ENCODE measurements at regions not wholly inside any gene's neighbourhood (a gene's known extent, or its start where the extent isn't known, plus 50 kb on each side); places are given as distances from the start of the nearest gene placed in this dataset.

GRCh38 chr18:44497757-44498490 lies 182.8 kb upstream of the SETBP1 start:
- no peak overlapping the region for H3K27ac ChIP-seq
- TF ChIP-seq, protein P1, sequence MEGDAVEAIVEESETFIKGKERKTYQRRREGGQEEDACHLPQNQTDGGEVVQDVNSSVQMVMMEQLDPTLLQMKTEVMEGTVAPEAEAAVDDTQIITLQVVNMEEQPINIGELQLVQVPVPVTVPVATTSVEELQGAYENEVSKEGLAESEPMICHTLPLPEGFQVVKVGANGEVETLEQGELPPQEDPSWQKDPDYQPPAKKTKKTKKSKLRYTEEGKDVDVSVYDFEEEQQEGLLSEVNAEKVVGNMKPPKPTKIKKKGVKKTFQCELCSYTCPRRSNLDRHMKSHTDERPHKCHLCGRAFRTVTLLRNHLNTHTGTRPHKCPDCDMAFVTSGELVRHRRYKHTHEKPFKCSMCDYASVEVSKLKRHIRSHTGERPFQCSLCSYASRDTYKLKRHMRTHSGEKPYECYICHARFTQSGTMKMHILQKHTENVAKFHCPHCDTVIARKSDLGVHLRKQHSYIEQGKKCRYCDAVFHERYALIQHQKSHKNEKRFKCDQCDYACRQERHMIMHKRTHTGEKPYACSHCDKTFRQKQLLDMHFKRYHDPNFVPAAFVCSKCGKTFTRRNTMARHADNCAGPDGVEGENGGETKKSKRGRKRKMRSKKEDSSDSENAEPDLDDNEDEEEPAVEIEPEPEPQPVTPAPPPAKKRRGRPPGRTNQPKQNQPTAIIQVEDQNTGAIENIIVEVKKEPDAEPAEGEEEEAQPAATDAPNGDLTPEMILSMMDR (IDR thresholded peaks at IDR 0.05): no peak
- intact Hi-C loops (cut with DNase I): no loop called here
- H3K27me3 ChIP-seq: no peaks in the 10 kb centered on the region
- DNase-seq (no peak), ATAC-seq (no peak)
- H3K36me3 ChIP-seq: no peaks in the 10 kb centered on the region
- no peaks in the 10 kb centered on the region for H3K4me1 ChIP-seq
- H3K4me3 ChIP-seq: no peak overlapping the region
- H3K9me3 ChIP-seq: no peaks in the 10 kb centered on the region

GRCh38 chr18:44500808-44501610 lies 179.7 kb upstream of the SETBP1 start:
- intact Hi-C loops (cut with DNase I): no loop called here
- TF ChIP-seq, protein P1 (IDR thresholded peaks at IDR 0.05): no peak
- Histone ChIP-seq H3K27ac (no peak overlapping the region), H3K4me3 (no peak overlapping the region), H3K36me3 (no peaks in the 10 kb centered on the region), H3K9me3 (no peaks in the 10 kb centered on the region), H3K27me3 (no peaks in the 10 kb centered on the region), H3K4me1 (no peaks in the 10 kb centered on the region)
- DNase-seq (no peak), ATAC-seq (no peak)

DNA sequence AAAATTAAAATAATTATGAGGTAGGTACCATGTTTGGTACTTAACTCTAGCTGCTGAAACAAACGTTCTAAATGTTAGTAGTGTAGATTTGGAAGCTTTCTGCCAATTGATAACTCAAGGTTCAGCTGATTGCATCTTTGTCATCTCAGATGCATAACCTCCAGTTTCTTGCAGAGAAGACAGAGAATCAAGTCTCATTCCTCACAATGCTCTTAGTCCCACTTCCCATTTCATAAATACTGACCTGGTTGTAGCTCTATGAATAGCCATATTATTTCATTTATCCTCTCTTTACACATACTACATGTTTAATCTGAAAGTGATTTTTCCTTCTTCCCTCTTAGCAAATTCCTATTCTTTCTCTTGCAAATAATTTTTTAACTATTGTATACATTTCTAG lies 178.5 kb upstream of the SETBP1 start:
- no peaks in the 10 kb centered on the region for H3K9me3 ChIP-seq
- no peaks in the 10 kb centered on the region for H3K36me3 ChIP-seq
- no peaks in the 10 kb centered on the region for H3K27me3 ChIP-seq
- H3K4me1 ChIP-seq: no peaks in the 10 kb centered on the region
- H3K27ac ChIP-seq: no peak overlapping the region
- no peak for DNase-seq
- TF ChIP-seq, protein P1 (IDR thresholded peaks at IDR 0.05): no peak
- no peak for ATAC-seq
- no peak overlapping the region for H3K4me3 ChIP-seq
- intact Hi-C loops (cut with DNase I): no loop called here

- DNase-seq: no peak
- Histone ChIP-seq H3K9me3 (no peaks in the 10 kb centered on the region), H3K4me3 (no peak overlapping the region), H3K4me1 (no peaks in the 10 kb centered on the region), H3K27me3 (no peaks in the 10 kb centered on the region), H3K27ac (no peak overlapping the region), H3K36me3 (no peaks in the 10 kb centered on the region)
- intact Hi-C loops (cut with DNase I): no loop called here
- TF ChIP-seq, protein P1 (IDR thresholded peaks at IDR 0.05): no peak
- ATAC-seq: no peak
These were observed 177.9 kb upstream of the SETBP1 start for GRCh38 chr18:44502790-44503189.

DNA sequence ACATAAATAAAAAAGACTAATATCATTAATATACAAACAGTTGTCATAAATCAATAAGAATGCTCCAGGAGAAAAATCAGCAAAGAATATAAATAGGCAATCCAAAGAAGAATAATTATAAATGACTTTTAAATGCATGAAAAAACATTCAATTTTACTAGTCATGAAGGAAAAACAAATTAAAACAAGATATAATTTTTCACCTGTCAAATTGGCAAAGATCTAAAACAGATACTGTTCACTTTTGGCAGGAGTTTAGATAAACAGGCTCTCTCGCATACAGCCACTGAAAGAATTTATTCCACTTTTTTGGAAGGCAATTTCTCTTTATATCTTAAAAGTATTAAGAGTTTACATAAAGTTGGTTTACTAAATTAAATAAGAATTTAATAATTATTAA lies 176.8 kb upstream of the SETBP1 start:
- H3K4me1 ChIP-seq: no peaks in the 10 kb centered on the region
- no peak for ATAC-seq
- H3K27me3 ChIP-seq: no peaks in the 10 kb centered on the region
- H3K27ac ChIP-seq: no peak overlapping the region
- H3K36me3 ChIP-seq: no peaks in the 10 kb centered on the region
- intact Hi-C loops (cut with DNase I): no loop called here
- no peak for DNase-seq
- TF ChIP-seq, protein P1 (IDR thresholded peaks at IDR 0.05): no peak
- H3K9me3 ChIP-seq: no peaks in the 10 kb centered on the region
- H3K4me3 ChIP-seq: no peak overlapping the region

All from upper lobe of right lung (tissue), 1 donor.